ENCODE measurements at regions not wholly inside any gene's neighbourhood (a gene's known extent, or its start where the extent isn't known, plus 50 kb on each side); places are given as distances from the start of the nearest gene placed in this dataset.

DNA sequence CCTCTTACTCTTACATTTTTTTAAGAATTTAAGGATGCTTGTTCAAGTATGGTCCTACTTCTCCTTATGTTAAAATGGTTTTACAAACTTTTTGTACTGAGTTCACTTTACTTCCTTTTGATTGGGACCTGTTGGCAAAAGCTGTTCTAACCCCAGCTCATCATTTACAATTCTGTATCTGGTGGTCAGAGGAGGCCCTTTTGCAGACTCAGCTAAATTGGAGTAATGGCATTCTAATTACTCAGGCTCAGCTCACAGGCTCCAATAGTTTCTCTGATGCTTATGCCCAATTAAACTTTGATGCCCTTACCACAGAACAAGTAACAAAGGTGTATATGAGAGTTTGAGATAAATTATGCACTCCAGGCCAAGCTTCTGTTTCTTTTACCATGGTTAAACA, 1632.0 kb downstream of the UQCRFS1 start:
- no peak for DNase-seq

Measured in stimulated activated naive CD4-positive, alpha-beta T cell treated with Interleukin-2 at 50 U/mL for 16 hours (primary cell).